C4-2B (cell line): ENCODE measurements at regions not wholly inside any gene's neighbourhood (a gene's known extent, or its start where the extent isn't known, plus 50 kb on each side); places are given as distances from the start of the nearest gene placed in this dataset.

Experiments used
- H3K27ac ChIP-seq: fragments of 450-650 bp; 2 replicates; pipeline ENCODE4 v1.5.1; 2017
- CTCF ChIP-seq: fragments of 450-650 bp; conservative IDR thresholded peaks from 2 replicates; pipeline ENCODE4 v1.5.1; 2017; ENCODE audit warnings: mild to moderate bottlenecking
- ZFX ChIP-seq: fragments of 450-650 bp; IDR thresholded peaks from 2 replicates; pipeline ENCODE4 v1.6.1; 2017

GRCh38 chr1:177779166-177779965, 190.5 kb downstream of the SEC16B start:
- TF ChIP-seq CTCF: no peak
- no peak for TF ChIP-seq ZFX

GRCh38 chr1:177775924-177776323, 193.9 kb downstream of the SEC16B start:
- TF ChIP-seq CTCF: no peak
- no peak overlapping the region for H3K27ac ChIP-seq

More at GRCh38 chr1:177779166-177779965, 190.5 kb downstream of the SEC16B start:
- no peak overlapping the region for H3K27ac ChIP-seq

GRCh38 chr1:177772386-177772960, 197.4 kb downstream of the SEC16B start:
- H3K27ac ChIP-seq: no peak overlapping the region
- TF ChIP-seq ZFX: no peak
- no peak for TF ChIP-seq CTCF

- no peak overlapping the region for H3K27ac ChIP-seq
- TF ChIP-seq CTCF (no peak), ZFX (no peak)
These were observed 198.2 kb downstream of the SEC16B start for GRCh38 chr1:177771688-177772087.

- no peak overlapping the region for H3K27ac ChIP-seq
- TF ChIP-seq ZFX (no peak), CTCF (no peak)
These were observed 199.8 kb downstream of the SEC16B start for GRCh38 chr1:177770096-177770495.

- TF ChIP-seq CTCF (no peak), ZFX (no peak)
- no peak overlapping the region for H3K27ac ChIP-seq
These were observed 213.9 kb downstream of the SEC16B start for GRCh38 chr1:177755851-177756560.

- TF ChIP-seq CTCF (no peak), ZFX (no peak)
- no peak overlapping the region for H3K27ac ChIP-seq
These were observed 215.3 kb downstream of the SEC16B start for GRCh38 chr1:177754603-177755002.
